GM12878 (cell line): ENCODE measurements at regions not wholly inside any gene's neighbourhood (a gene's known extent, or its start where the extent isn't known, plus 50 kb on each side); places are given as distances from the start of the nearest gene placed in this dataset.

Experiments used
- ATF7 ChIP-seq: fragments of 450-650 bp; IDR thresholded peaks from 2 replicates; pipeline ENCODE4 v1.6.1; 2016; ENCODE audit warnings: low read depth, mild to moderate bottlenecking
- TF ChIP-seq, protein P1 (sequence below): IDR thresholded peaks from 2 replicates; pipeline ENCODE4 v1.6.1; 2011; ENCODE audit warnings: low read depth, mild to moderate bottlenecking, low read length, moderate library complexity, borderline replicate concordance; ENCODE audit errors: extremely low read depth
- TF ChIP-seq, protein P2 (sequence below): fragments of 450-650 bp; IDR thresholded peaks from 2 replicates; pipeline ENCODE4 v1.6.1; 2017; ENCODE audit warnings: mild to moderate bottlenecking, low read depth, inconsistent platforms; ENCODE audit not compliant: poor library complexity, severe bottlenecking
- TF ChIP-seq, protein P3 (sequence below): fragments of 450-650 bp; IDR thresholded peaks from 2 replicates; pipeline ENCODE4 v1.6.1; 2018; ENCODE audit warnings: borderline replicate concordance, mild to moderate bottlenecking; ENCODE audit not compliant: partially characterized antibody

DNA sequence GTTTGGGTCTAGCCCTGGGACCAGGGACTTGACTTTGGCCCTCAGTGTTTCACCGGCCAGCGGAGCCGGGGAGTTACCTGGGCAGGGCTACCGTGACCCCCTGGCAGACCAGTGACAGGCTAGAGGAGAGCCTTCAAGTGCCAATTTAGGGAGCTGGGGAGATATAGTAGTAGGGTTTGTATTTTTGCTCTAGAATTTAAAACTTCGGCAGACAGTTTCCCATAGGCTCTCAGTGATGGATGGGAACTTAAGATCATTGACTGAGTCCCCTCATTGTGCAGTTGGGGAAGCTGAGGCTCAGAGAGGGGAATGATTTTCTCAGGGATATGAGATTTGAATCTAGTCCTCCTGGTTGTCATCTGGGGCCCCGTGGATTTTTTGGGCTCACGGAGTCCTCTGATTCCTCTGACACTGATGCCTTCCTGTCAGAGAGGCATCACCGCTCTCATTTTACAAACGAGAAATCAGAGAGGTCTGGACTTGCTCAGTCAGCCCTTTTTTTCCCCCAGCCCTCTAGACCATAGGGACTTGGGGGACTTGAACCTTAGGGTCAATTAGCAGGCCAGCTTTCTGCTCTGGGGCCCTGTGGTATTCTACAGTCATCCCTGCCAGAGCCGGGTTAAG, 58.3 kb upstream of the ACOT11 start (continued):
- TF ChIP-seq, protein P1, sequence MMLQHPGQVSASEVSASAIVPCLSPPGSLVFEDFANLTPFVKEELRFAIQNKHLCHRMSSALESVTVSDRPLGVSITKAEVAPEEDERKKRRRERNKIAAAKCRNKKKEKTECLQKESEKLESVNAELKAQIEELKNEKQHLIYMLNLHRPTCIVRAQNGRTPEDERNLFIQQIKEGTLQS = no peak
- no peak for TF ChIP-seq ATF7
- TF ChIP-seq, protein P2, sequence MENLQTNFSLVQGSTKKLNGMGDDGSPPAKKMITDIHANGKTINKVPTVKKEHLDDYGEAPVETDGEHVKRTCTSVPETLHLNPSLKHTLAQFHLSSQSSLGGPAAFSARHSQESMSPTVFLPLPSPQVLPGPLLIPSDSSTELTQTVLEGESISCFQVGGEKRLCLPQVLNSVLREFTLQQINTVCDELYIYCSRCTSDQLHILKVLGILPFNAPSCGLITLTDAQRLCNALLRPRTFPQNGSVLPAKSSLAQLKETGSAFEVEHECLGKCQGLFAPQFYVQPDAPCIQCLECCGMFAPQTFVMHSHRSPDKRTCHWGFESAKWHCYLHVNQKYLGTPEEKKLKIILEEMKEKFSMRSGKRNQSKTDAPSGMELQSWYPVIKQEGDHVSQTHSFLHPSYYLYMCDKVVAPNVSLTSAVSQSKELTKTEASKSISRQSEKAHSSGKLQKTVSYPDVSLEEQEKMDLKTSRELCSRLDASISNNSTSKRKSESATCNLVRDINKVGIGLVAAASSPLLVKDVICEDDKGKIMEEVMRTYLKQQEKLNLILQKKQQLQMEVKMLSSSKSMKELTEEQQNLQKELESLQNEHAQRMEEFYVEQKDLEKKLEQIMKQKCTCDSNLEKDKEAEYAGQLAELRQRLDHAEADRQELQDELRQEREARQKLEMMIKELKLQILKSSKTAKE = no peak
- TF ChIP-seq, protein P3, sequence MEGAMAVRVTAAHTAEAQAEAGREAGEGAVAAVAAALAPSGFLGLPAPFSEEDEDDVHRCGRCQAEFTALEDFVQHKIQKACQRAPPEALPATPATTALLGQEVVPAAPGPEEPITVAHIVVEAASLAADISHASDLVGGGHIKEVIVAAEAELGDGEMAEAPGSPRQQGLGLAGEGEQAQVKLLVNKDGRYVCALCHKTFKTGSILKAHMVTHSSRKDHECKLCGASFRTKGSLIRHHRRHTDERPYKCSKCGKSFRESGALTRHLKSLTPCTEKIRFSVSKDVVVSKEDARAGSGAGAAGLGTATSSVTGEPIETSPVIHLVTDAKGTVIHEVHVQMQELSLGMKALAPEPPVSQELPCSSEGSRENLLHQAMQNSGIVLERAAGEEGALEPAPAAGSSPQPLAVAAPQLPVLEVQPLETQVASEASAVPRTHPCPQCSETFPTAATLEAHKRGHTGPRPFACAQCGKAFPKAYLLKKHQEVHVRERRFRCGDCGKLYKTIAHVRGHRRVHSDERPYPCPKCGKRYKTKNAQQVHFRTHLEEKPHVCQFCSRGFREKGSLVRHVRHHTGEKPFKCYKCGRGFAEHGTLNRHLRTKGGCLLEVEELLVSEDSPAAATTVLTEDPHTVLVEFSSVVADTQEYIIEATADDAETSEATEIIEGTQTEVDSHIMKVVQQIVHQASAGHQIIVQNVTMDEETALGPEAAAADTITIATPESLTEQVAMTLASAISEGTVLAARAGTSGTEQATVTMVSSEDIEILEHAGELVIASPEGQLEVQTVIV = no peak
